ENCODE measurements at regions not wholly inside any gene's neighbourhood (a gene's known extent, or its start where the extent isn't known, plus 50 kb on each side); places are given as distances from the start of the nearest gene placed in this dataset.

DNA sequence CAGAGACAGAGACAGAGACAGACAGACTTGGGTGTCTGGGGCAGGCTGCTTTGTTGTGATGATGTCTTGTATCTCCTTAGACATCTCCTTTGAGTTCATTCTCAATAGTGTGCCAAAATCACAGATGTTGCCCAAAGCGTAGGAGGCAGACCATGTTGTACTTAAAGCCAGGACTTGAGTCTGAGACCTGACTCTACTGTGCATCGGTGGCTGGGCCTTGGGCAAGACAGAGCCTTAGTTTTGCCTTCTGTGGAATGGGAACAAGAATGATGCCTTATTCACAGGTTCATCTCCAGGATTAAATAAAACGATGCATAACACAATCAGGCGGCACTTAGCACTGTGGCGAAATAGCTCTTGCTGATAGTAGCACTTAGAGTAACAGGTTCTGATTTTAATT lies 230.3 kb downstream of the AACS start:
- DNase-seq (ENCODE audit: extremely low read depth, low read depth) = no peak
- no peak overlapping the region for H3K4me3 ChIP-seq (replicated peaks; ENCODE audit: low read depth, low read length)
- TF ChIP-seq, protein P1, sequence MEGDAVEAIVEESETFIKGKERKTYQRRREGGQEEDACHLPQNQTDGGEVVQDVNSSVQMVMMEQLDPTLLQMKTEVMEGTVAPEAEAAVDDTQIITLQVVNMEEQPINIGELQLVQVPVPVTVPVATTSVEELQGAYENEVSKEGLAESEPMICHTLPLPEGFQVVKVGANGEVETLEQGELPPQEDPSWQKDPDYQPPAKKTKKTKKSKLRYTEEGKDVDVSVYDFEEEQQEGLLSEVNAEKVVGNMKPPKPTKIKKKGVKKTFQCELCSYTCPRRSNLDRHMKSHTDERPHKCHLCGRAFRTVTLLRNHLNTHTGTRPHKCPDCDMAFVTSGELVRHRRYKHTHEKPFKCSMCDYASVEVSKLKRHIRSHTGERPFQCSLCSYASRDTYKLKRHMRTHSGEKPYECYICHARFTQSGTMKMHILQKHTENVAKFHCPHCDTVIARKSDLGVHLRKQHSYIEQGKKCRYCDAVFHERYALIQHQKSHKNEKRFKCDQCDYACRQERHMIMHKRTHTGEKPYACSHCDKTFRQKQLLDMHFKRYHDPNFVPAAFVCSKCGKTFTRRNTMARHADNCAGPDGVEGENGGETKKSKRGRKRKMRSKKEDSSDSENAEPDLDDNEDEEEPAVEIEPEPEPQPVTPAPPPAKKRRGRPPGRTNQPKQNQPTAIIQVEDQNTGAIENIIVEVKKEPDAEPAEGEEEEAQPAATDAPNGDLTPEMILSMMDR (IDR thresholded peaks at IDR 0.05; ENCODE audit: low read depth, low read length, missing control alignments) = no peak

DNA sequence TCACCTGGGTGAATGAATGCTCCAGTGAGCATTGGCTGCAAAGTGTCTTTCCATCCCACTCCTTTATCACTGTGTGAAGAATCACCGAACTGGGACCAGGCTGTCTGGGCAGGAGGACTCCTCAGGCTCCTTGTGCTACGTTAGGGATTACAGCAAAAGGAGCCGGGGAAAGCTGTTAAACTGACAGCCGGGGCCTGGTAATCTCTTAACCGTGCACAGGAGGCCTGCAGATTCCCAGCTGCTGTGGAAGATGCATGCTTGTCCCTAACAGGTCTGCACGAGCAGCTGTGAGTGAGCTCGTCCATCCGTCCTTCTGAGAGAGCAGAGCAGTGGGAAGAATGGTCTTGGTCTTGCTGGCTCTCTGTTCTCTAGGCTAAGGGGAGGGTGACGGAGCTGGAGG lies 231.5 kb downstream of the AACS start:
- no peak for DNase-seq (ENCODE audit: extremely low read depth, low read depth)
- TF ChIP-seq, protein P1 (IDR thresholded peaks at IDR 0.05; ENCODE audit: low read depth, low read length, missing control alignments) = no peak
- H3K4me3 ChIP-seq (replicated peaks; ENCODE audit: low read depth, low read length) = no peak overlapping the region

DNA sequence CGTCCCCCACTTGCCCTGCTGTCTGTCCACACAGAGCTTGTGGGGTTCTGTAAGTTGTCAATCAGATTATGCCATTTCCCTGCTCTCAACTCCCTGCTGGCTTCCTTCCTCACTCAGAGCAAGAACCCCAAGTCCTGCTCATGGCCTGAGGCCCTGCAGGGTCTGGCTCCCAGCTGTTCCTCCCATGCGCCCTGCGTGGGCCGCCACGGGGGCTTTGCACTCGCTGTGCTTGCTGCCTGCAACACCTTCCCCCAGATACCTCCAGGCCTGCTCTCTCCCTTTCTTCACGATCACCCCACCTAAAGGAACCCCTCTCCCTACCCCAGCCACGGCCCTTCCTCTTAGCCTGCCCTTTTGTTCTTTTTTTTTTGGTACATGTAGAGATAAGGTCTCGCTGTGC lies 234.6 kb downstream of the AACS start:
- no peak for DNase-seq (ENCODE audit: extremely low read depth, low read depth)
- no peak overlapping the region for H3K4me3 ChIP-seq (replicated peaks; ENCODE audit: low read depth, low read length)
- TF ChIP-seq, protein P1 (IDR thresholded peaks at IDR 0.05; ENCODE audit: low read depth, low read length, missing control alignments) = no peak

DNA sequence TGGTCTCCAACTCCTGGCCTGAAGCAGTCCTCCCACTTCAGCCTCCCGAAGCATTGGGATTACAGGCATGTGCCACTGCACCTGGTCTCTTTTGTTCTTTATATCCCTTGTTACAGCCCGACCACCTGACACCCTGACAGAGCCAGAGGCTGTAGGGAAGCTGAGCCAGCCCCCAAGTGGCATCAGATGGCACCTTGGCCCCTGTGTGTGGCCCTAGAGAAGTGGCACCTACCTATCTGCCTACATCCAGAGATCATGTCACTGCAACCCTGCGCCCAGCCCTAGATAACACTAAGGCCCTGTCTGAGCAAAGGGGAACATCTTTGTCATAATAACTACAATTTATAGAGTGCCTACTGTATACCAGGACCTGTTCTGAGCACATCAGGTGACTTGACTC lies 235.0 kb downstream of the AACS start:
- TF ChIP-seq, protein P1 (IDR thresholded peaks at IDR 0.05; ENCODE audit: low read depth, low read length, missing control alignments) = no peak
- no peak for DNase-seq (ENCODE audit: extremely low read depth, low read depth)

DNA sequence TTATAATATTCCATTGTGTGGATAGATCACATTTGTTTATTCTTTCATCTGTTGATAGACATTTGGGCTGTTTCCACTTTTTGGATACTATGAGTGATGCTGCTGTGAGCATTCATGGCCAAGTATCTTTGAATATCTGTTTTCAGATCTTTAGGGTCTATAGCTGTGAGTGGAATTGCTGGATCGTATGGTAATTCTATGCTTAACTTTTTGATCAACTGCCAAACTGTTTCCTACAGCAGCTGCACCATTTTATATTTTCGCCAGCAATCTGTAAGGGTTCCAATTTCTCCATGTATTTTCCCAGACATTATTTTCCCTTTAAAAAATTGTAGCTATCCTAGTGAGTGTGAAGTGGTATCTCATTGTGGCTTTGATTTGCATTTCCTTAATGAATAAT lies 238.1 kb downstream of the AACS start:
- no peak for DNase-seq (ENCODE audit: extremely low read depth, low read depth)

More for the DNA sequence above, 235.0 kb downstream of the AACS start:
- H3K4me3 ChIP-seq (replicated peaks; ENCODE audit: low read depth, low read length) = no peak overlapping the region

DNA sequence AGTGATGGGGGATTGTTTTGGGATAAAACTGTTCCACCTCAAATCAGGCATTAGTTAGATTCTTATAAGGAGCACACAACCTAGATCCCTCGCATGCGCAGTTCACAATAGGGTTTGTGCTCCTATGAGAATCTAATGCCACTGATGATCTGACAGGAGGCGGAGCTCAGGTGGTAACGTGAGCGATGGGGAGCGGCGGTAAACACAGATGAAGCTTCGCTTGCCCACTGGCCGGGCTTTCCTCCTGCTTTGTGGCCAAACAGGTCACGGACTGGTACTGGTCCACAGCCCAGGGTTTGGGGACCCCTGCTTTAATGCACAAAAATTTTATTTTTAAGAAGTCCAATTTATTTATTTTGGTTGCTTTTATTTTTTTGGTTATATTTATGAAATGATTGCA lies 238.8 kb downstream of the AACS start:
- no peak for DNase-seq (ENCODE audit: extremely low read depth, low read depth)
- no peak overlapping the region for H3K4me3 ChIP-seq (replicated peaks; ENCODE audit: low read depth, low read length)
- TF ChIP-seq, protein P1 (IDR thresholded peaks at IDR 0.05; ENCODE audit: low read depth, low read length, missing control alignments) = no peak

More for the DNA sequence above, 238.1 kb downstream of the AACS start:
- TF ChIP-seq, protein P1 (IDR thresholded peaks at IDR 0.05; ENCODE audit: low read depth, low read length, missing control alignments) = no peak
- H3K4me3 ChIP-seq (replicated peaks; ENCODE audit: low read depth, low read length) = no peak overlapping the region

DNA sequence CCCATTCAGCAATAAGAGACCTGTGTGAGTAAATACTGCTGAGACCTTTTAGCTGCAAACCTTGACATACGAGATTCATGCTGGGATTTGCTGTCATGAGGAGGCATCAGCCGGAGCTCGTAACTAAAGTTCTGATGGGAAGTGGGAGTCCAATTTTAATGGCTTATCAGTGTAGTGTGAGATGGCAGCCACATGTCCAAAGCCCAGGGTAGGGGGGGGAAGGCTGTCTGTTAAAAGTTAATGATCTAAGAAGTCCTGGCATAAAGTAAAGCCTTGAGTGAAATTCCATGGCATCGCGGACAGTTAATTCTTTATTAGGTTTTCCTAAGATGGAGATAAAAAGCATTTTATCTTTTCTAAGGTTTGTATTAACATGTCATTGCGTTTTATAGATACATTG lies 240.0 kb downstream of the AACS start:
- DNase-seq (ENCODE audit: extremely low read depth, low read depth) = no peak
- H3K4me3 ChIP-seq (replicated peaks; ENCODE audit: low read depth, low read length) = no peak overlapping the region
- TF ChIP-seq, protein P1 (IDR thresholded peaks at IDR 0.05; ENCODE audit: low read depth, low read length, missing control alignments) = no peak
